ENCODE measurements at regions not wholly inside any gene's neighbourhood (a gene's known extent, or its start where the extent isn't known, plus 50 kb on each side); places are given as distances from the start of the nearest gene placed in this dataset.

GRCh38 chr3:106691476-106691875, 685.8 kb upstream of the CCDC54 start:
- no peak for TF ChIP-seq ZNF274 (IDR thresholded peaks at IDR 0.05; ENCODE audit: low read depth, low read length)
- no peak for TF ChIP-seq YY1 (IDR thresholded peaks at IDR 0.05; ENCODE audit: insufficient read depth, insufficient read length)
- no peak for TF ChIP-seq SUZ12 (IDR thresholded peaks at IDR 0.05; ENCODE audit: extremely low read depth, insufficient read depth, insufficient read length)
